ENCODE measurements at regions not wholly inside any gene's neighbourhood (a gene's known extent, or its start where the extent isn't known, plus 50 kb on each side); places are given as distances from the start of the nearest gene placed in this dataset.

- ATAC-seq = no peak
- ChIA-PET RAD21 (ENCODE audit: unreplicated experiment) (no interaction called here), SMC1A (ENCODE audit: uncharacterized antibody, unreplicated experiment) (no interaction called here), POLR2A (no interaction called here), CTCF (no interaction called here)
- H4K20me1 ChIP-seq (ENCODE audit: control insufficient read depth, insufficient read depth) = no peaks in the 10 kb centered on the region
- H3K36me3 ChIP-seq (ENCODE audit: control insufficient read depth in 2 of 2, insufficient read depth in 2 of 2, low read length in 1 of 2) = no peaks in the 10 kb centered on the region
- no peak overlapping the region for H3K27ac ChIP-seq (ENCODE audit: control insufficient read depth, insufficient read depth)
- no peak overlapping the region for H2AFZ ChIP-seq (ENCODE audit: control insufficient read depth, low read depth, low read length)
- BruUV-seq (replicated peaks) = no TSS peak
- FAIRE-seq = no peak
- no peaks in the 10 kb centered on the region for H3K79me2 ChIP-seq (ENCODE audit: control insufficient read depth, insufficient read depth, low read length)
- H3K4me3 ChIP-seq = no peak overlapping the region
- H3K4me2 ChIP-seq (ENCODE audit: control insufficient read depth, insufficient read depth) = no peak overlapping the region
- in situ Hi-C loops (cut with MboI) (no loop called here), intact Hi-C loops (cut with micrococcal nuclease; ENCODE audit: unreplicated experiment) (no loop called here)
- no peaks in the 10 kb centered on the region for H3K9me3 ChIP-seq (replicated peaks; ENCODE audit: control insufficient read depth, insufficient read depth, low read length)
- no peaks in the 10 kb centered on the region for H3K4me1 ChIP-seq (ENCODE audit: control insufficient read depth, insufficient read depth, low read length)
- 0% methylated on average over 1 of the region's 1 CpG for WGBS (ENCODE audit: insufficient coverage, insufficient replicate concordance, low lambda C conversion rate, missing lambda C conversion rate)
- DNase-seq (ENCODE audit: low read depth, low spot score) = no peak
- H3K9ac ChIP-seq (ENCODE audit: control insufficient read depth, insufficient read depth, low read length) = no peak overlapping the region
- H3K27me3 ChIP-seq (replicated peaks in 1 of 2; ENCODE audit: control insufficient read depth in 2 of 2, insufficient read depth in 2 of 2, low read length in 1 of 2) = no peaks in the 10 kb centered on the region; a peak in 1 of 4 replicates
- no peak for TF ChIP-seq CBFB (IDR thresholded peaks at IDR 0.05; ENCODE audit: low read depth)
- no peak for TF ChIP-seq TCF3 (IDR thresholded peaks at IDR 0.05; ENCODE audit: borderline replicate concordance, insufficient read depth, low read depth, low read length)
- TF ChIP-seq NFXL1 (IDR thresholded peaks at IDR 0.05; ENCODE audit: borderline replicate concordance) = no peak
- no peak for TF ChIP-seq KLF5 (IDR thresholded peaks at IDR 0.05; ENCODE audit: partially characterized antibody)
- TF ChIP-seq ZNF217 (IDR thresholded peaks at IDR 0.05) = no peak
- TF ChIP-seq NFIC (IDR thresholded peaks at IDR 0.05; ENCODE audit: low read depth, low read length) = no peak
- TF ChIP-seq SPI1 (IDR thresholded peaks at IDR 0.05; ENCODE audit: borderline replicate concordance, insufficient read depth, low read depth, low read length) = no peak
- no peak for TF ChIP-seq BCL11A (IDR thresholded peaks at IDR 0.05; ENCODE audit: low read depth, low read length)
- TF ChIP-seq ZBTB33 (IDR thresholded peaks at IDR 0.05) = no peak
- TF ChIP-seq TCF7 (IDR thresholded peaks at IDR 0.05; ENCODE audit: borderline replicate concordance) = no peak
- no peak for TF ChIP-seq ZNF24 (IDR thresholded peaks at IDR 0.05)
- no peak for TF ChIP-seq ZNF687 (IDR thresholded peaks at IDR 0.05)
- no peak for TF ChIP-seq ZBTB4 (CRISPR knock-in tag; IDR thresholded peaks at IDR 0.05)
- TF ChIP-seq, protein P1, sequence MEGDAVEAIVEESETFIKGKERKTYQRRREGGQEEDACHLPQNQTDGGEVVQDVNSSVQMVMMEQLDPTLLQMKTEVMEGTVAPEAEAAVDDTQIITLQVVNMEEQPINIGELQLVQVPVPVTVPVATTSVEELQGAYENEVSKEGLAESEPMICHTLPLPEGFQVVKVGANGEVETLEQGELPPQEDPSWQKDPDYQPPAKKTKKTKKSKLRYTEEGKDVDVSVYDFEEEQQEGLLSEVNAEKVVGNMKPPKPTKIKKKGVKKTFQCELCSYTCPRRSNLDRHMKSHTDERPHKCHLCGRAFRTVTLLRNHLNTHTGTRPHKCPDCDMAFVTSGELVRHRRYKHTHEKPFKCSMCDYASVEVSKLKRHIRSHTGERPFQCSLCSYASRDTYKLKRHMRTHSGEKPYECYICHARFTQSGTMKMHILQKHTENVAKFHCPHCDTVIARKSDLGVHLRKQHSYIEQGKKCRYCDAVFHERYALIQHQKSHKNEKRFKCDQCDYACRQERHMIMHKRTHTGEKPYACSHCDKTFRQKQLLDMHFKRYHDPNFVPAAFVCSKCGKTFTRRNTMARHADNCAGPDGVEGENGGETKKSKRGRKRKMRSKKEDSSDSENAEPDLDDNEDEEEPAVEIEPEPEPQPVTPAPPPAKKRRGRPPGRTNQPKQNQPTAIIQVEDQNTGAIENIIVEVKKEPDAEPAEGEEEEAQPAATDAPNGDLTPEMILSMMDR (IDR thresholded peaks at IDR 0.05 in 2 of 3, conservative IDR thresholded peaks at IDR 0.05 in 1 of 3; ENCODE audit: control insufficient read depth in 2 of 3, extremely low read depth in 1 of 3, insufficient read depth in 1 of 3, low read depth in 3 of 3, low read length in 3 of 3) = no peak
- no peak for TF ChIP-seq ZZZ3 (IDR thresholded peaks at IDR 0.05; ENCODE audit: control insufficient read depth, insufficient read length, low read depth)
These were observed 241.5 kb downstream of the WDR11 start for GRCh38 chr10:121092720-121093095.

Data from GM12878 (cell line).